GM21576 (cell line): ENCODE measurements at regions not wholly inside any gene's neighbourhood (a gene's known extent, or its start where the extent isn't known, plus 50 kb on each side); places are given as distances from the start of the nearest gene placed in this dataset.
"Not testable (repeated sequence)": the region's sequence is repeated elsewhere in the genome, so short reads cannot be mapped to it uniquely, and the experiment has no call there.

Experiments used
- ATAC-seq: cut with Tn5 transposase; IDR thresholded peaks from one replicate; pipeline ENCODE4 v1.9.1; 2021; ENCODE audit warnings: mild to moderate bottlenecking, moderate library complexity; ENCODE audit not compliant: unreplicated experiment

DNA sequence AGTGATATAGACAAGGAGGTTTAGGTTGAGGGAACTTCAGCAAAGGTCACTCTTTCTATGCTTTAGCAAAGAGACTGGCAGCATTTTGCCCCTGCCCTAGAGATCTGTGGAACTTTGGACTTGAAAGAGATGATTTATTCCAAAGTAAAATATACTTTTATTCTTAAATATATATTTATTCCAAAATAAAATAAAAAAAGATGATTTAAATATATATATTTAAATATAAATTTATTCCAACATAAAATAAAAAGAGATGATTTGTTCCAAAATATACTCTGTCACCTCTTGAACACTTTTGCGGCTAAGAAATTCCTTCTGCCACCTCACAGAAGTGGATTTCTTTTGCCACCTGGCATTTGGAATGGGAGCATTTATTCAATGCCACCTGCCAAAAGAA is 521.3 kb upstream of the CHORDC1 start:
- ATAC-seq, result no peak

DNA sequence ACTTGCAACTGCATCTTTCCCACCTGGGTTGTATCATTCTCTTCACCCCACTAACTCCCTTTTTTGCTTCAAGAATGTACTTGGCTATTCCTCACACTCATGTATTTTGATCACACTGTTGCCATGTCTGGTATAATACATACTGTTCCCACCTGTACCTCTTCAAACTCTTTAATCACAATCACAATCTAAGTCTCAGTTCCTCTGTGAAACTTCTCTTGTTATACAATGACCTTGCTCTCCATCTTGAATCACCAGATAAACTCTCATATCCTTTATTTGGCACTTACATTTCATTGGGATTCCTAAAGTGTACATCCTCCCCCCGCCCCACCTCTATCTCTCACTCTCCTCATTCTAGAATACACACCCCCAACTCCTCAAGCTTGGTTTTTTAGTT is 516.0 kb upstream of the CHORDC1 start:
- ATAC-seq, result no peak

DNA sequence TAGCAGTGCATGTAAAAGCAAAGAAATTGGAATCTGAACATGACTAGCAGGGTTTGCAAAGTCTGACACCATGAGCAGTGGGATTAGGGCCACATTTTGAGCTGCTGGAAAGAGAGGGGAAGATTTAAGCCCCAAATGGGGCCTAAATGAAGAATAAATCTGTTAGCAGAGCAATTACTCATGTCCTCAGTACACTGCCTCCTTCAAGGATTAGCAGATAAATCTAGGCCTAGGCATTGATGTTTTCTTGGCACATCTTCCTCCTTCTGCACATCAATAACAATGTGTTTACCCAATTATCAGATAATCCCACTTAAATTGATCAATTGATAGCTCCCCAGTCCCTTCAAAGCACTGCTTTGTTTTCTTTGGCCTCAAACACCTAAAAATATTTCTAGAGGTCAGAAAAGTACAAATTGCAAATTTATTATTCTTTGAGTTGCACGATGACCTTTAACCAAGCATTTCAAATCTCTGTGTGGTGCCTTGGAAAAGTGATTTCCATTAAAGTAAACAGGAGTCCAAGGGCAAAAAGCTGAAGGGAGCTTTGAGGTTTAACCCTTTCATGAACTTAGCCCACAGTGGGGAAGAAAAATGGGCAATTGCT is 514.7 kb upstream of the CHORDC1 start:
- no peak for ATAC-seq

DNA sequence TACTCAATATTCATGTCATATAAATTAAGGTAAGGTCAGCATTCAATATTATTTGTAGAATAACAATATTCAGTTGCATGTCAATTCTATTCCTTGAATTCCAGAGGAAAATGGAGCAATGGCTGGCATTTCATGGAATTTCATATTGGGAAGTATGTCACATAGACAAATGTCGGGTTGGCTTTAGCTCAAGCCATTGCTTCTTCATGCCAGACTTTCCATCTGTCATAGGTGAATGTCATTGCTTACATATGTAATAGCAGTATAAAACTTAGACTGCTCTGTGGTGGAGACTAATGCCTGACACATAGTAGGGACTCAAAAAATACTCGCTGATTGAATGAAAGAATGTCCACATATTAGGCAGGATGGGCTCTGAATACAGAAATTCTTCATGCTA is 509.6 kb upstream of the CHORDC1 start:
- ATAC-seq, result no peak

DNA sequence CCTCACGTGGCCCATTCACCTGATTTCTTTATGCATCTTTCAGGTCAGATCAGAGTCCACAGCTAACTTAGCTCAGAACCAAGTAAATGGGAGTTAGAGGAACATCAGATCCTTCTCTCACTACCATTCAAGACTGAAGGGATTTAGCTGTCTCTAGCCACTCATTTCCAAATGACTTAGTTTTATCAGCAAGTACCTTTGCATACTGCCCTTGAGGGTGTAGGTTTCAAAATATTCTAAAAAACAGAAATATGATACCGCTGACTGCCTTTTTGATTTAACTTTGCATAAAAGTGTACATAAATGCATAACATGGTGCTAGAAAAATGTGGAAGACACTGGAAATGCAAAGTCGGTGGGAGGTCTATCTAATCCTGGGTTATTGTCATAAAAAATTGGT is 500.6 kb upstream of the CHORDC1 start:
- ATAC-seq, result no peak

DNA sequence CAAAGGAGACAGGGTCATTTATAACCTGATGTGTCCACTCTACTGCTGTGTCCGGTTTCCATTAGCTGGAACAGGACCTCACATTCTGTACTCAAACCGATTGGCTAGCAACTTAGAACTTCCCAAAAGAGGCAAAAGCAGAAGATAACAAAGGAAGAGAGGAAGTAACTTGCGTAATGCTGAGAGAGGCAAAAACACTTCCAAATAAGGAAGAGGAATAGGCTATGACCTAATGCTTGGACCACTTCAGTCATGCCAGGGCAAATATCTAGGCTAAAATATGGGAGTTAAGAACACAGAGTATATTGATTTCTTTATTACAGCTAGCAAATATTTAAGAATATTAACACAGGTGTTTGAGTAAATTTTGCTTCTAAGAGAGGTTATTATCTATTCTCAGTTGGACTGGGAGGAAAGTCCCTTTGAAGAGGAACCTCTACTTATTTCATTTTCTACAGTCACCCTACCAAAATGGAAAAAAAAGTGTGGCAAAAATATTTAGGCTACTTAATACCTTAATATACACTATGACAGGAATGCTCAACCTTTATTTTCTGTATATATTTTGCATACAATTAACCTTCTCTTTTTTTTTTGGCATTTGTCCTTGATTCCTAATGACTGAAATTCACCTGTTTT is 499.8 kb upstream of the CHORDC1 start:
- no peak for ATAC-seq

DNA sequence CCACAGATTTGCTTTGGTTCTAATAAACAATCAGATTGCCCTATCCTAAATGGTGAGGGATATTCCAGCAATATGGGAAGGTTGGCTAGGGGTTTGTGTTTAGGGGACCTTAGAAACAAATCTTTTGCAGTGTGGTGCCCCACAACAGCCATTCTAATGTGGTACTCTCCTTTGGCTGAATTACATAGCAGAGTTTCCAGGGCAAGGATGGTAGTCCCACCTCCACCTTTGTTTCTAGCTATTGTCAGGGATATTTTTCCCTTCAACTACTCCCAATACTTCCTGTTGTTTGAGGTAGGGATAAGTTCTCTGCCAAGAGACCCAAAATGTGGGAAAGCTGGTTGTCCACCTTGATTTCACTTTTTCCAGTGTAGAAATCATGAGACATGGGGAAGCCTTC is 494.7 kb upstream of the CHORDC1 start:
- no peak for ATAC-seq

DNA sequence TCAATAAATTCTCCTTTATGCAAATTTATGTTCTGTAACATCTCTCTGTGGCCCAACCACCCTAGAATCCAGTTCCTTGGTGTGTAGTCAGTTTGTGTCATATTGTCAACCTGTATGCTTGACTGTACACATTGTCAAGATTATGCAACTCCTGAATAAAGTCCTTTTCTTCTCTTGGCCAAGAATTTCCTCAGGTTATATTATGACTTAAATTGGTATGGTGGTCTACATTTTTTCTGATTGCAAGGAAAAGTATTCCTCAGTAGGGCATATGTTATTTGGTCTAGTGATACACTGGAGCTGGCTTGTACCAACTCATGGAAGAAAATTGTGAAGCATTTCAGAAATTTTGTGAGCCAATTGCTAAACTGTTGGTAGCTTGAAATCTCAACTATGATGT is 482.8 kb upstream of the CHORDC1 start:
- ATAC-seq, result no peak

DNA sequence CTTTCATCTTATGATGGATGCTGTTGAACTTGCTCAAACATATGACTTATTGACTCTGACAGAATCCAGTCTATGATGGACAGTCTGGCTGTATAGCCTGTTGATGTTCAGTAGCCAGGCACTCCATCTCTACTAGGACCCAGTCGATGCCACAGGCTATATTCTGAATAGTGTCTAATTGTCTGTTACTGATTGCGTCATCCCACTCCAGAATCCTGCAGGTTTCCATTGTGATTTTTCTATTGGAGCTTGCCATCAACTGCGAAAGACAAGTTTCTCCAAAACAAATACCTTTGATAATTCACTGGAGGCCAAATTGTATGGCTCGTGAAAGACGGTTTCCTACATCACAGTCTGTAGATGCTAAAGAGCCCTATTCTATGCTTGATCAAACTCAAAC is 481.7 kb upstream of the CHORDC1 start:
- no peak for ATAC-seq

DNA sequence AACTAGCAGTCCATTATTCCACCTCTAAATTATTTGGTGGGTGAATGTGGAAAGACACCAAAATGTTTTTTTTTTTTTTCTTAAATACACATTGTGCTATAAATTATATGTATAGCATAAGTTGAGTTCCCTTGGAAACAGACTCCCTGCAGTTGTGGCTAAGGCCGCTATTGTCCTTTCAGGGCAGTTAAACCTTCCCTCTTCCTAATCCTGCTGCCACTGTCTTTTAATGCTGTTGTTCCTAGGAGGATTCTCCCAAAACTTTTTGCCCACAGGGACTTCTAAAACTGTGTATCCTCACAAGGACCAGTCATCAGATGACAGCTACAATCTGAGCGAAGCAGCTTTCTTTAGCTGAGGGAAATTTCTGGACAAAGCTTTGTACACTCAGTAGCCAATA is 478.9 kb upstream of the CHORDC1 start:
- ATAC-seq, result no peak

DNA sequence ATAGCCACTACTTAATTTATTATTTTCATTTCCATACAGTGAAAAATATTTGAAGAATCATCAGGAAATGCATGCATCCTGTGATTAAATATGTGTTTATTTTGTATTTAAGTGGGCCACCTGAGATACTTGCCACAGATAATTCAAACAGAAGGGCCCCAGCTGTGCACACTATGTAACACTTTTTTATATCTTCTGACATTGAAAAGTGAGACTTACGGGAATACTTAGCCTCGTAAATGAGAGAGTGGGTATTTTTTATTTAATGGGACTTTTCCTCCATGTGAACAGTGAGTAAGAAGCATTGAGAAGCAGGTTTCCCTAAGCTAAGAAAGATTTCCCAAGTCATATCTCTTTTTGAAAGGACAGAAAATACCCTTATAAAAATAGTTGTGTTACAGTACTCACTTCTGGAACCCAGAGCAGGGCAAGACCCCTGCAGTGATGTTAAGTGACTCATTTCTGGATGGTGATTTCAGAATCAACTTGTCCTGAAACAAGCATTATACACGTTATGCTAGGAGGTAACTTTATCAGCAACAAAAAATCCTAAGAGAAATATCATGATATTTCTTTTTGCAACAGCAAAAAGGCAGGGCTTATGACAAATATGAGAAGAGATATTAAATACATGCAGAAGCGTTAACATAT is 478.1 kb upstream of the CHORDC1 start:
- ATAC-seq, result no peak

DNA sequence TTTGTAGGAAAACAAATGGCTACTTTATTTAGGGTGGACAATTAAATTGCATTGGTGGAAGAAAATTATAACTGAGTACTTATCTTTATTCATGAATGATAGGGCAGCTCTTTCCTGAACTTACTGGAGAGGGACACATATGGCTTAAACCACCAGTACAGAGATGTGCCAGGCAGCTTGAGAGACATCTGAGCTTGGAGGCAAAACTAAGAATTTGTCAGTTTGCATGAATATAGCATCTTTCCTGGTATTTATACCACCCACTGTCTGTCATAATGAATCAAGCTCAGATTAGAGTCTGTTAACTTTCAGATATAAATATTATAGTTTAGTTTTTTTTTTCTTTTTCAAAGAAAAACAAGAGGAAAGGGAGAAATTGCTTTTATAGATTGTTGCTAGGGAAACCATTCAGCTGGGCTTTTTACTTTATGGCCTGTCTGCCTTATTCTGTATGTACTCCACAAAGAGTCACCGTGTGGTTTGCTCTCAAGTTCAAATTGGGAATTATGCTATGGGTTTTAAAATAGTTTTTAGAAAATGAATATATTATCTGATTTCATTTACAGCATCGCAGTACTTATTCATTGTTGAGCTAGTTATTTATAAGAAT is 477.0 kb upstream of the CHORDC1 start:
- ATAC-seq, result no peak

DNA sequence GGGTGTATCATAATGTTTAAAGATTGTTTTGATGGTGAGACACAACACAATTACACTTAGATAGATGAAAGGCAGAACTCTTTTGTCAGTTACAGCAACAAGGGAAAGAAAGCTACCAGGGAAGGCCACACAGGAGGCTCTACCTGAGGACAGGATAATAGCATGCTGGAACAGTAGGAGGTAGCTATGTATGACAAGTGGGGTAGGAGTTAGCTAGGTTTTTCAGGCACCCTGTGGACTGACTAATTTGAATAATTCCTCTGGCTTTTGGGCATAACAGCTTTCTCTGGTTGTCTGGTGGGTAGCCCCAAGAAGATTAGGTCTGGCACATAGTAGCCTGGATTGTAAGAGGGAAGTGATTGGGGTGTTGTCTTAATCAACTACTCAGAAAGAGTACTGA is 475.4 kb upstream of the CHORDC1 start:
- no peak for ATAC-seq

DNA sequence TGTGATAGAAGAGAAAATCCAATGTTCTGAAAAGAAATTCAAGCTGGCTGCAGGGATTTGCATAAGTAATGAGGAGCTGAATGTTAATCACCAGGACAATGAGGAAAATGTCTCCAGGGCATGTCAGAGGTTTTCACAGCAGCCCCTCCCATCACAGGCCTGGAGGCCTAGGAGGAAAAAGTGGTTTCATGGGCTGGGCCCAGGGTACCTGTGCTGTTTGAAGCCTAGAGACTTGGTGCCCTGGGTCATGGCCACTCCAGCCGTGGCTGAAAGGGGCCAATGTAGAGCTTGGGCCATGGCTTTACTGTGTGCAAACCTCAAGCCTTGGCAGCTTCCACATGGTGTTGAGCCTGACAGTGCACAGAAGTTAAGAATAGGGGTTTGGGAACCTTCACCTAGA is 452.6 kb upstream of the CHORDC1 start:
- not testable (repeated sequence) for ATAC-seq

DNA sequence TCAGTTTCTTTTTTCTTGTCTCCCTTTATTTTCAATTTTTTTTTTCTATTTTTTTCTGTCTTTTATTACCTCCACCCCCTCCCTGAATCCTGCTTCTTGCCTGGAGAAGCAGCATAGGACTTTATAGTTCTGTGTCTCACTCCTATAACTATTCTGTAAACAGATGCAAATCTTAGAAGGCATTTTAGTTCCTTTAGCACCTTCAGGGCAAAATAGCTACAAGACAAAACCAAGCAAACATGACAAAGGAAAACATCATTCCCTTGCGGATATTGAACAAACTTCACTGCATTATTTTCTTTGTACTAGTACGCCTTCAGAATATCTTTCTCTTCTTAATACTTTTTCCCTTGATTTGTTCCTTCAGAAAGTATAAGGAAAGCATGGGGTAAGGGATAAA is 446.2 kb upstream of the CHORDC1 start:
- ATAC-seq, result no peak

DNA sequence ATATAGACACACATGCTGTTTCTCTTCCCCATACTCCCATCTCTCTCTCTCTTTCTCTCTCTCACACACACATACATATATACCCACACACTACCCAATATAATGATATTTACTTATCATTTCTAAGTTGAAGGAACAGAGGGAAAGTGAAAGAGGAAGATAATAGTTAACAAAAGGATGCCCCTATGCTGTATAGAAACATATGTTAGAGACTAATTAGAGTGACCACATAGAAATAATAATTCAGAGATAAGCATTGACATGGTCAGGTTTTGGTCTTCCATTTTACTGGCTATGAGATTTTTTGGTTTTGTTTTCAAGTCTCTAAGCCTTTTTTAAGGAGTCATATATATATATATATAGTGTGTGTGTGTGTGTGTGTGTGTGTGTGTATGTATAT is 445.7 kb upstream of the CHORDC1 start:
- no peak for ATAC-seq

DNA sequence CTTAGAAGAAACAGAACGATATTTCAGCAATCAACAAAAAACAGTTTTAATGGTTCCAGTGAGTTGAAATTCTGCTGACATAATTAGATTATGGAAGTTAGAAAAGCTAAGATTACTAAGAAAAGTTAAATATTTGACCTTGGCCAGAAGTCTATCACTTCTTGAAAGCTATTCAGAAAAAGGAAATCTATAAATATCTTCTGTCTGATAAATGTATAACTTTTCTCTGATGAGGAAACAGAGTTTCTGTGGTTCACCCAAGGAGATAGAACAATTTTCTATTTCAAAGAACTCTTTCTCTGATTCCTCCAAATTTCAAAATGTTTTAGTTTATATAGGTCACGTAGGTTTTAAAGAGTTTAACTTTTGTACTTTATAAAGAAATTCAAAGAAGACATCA is 438.4 kb upstream of the CHORDC1 start:
- ATAC-seq, result no peak

DNA sequence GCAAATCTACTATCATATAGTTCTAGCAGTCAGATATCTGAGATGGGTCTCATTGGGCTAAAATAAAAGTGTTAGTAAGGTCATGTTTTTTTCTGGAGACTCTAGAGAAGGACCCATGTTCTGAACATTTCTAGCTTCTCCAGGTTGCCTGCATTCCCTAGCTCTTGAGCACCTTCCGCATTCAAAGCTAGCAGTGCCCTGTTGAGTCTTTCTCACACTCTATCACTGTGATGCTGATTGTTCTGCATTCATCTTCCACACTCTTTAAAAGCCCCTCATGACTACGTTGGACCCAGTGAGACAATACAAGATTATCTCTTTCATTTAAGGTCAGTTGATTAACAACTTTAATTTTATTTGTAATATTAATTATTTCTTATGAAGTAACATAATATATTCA is 433.3 kb upstream of the CHORDC1 start:
- no peak for ATAC-seq

DNA sequence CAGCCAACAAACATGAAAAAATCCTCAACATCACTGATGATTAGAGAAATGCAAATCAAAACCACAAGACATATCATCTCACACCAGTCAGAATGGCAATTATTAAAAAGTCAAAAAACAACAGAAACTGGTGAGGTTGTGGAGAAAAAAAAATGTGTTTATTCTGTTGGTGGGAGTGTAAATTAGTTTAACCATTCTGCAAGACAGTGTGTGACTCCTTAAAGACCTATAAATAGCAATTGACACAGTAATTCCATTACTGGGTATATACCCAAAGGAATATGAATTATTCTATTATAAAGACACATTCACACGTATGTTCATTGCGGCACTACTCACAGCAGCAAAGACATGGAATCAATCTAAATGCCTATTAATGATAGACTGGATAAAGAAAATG is 427.3 kb upstream of the CHORDC1 start:
- no peak for ATAC-seq

DNA sequence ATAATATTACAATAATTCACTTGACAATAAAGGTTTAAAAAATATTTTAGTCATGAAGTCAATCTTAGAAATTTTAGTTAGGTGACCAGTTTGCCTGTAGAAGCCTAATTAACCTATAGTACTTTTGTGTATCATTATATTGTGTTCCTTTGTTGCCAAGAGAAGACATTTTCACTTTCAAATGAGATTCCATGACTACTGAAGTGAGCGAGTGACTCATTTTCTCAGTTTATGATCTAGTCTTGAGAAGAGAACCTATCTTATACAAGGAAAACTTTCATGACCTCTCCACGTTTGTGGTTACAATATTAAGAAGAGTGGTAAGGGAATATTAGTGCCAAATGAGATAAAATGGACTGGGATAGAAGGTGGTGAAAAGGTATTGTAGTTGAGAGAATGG is 423.9 kb upstream of the CHORDC1 start:
- no peak for ATAC-seq

DNA sequence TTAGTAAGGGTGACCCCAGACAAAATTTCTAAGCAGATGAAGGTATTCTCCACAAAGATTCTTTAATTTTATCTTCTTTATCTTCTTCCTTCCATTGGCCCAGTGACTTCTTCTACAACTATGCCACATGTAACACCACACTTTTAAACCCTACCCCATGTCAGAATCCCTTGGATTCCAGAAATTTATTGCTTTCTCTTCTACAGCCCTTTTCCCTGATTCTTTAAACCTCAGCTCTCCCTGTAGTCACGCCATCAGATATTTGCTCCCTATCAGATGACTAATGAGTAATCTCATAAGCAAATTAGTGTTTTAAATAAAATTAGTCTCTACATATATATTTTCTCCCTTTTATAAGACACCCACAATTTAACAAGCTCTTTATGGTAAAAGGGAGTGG is 423.4 kb upstream of the CHORDC1 start:
- no peak for ATAC-seq

DNA sequence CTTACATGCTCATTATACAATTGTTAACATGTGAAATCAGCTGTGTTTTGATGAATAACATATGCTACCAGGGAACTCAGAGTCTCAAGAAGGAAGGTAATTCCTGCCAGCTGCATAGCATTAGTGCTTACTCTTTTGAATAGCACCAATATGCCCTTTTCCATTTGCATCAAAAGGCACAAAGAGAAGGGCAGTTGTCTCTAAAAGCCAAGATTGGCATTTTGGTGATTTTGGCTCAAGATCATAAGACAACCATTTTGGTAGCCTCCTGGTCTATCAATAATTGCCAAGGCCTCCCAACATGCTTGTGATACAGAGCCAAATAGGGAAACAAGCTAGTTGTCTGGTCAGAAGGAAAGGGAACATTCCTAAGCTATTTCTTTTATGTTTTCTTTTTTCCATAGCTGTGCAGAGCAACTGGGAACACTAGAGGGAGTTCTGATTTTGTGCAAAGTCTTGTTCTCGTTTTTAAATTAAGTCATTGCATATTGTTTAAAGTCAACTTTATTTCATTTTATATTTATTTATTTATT is 416.7 kb upstream of the CHORDC1 start:
- ATAC-seq, result no peak
